ENCODE measurements at regions not wholly inside any gene's neighbourhood (a gene's known extent, or its start where the extent isn't known, plus 50 kb on each side); places are given as distances from the start of the nearest gene placed in this dataset.

GRCh38 chr1:232890340-232890943 is 60.0 kb upstream of the NTPCR start:
- H3F3A ChIP-seq (replicated peaks; ENCODE audit: insufficient read depth), result no peaks in the 10 kb centered on the region
- ChIA-PET CTCF (interaction anchor here (2.1 kb wide), 1 partner anchor 10 kb away, joined by 11 read pairs; no protein-coding TSS in a partner anchor), POLR2A (no interaction called here)
- H3K4me3 ChIP-seq (ENCODE audit: low read depth in 2 of 2, low read length in 1 of 2), result no peak overlapping the region
- no peaks in the 10 kb centered on the region for H3K36me3 ChIP-seq (replicated peaks in 1 of 2; ENCODE audit: control insufficient read depth in 1 of 2, insufficient read depth in 2 of 2, low read length in 1 of 2)
- H3K4me1 ChIP-seq (ENCODE audit: control insufficient read depth in 1 of 2, insufficient read depth in 2 of 2, low read depth in 1 of 2, low read length in 1 of 2), result peaks cover 0 to 2% of the 10 kb centered on the region in 2 experiments; a peak in 1 of 4 replicates
- TF ChIP-seq FOXJ3 (CRISPR knock-in tag; IDR thresholded peaks at IDR 0.05), result no peak
- no peak for TF ChIP-seq TAF1 (IDR thresholded peaks at IDR 0.05; ENCODE audit: borderline replicate concordance, low read depth, low read length)
- no peak for TF ChIP-seq JUND (IDR thresholded peaks at IDR 0.05)
- TF ChIP-seq SMC3 (IDR thresholded peaks at IDR 0.05; ENCODE audit: low read depth, low read length), result no peak
- no peak for TF ChIP-seq GABPA (IDR thresholded peaks at IDR 0.05; ENCODE audit: low read depth)
- no peak for TF ChIP-seq MEF2A (IDR thresholded peaks at IDR 0.05; ENCODE audit: borderline replicate concordance, low read depth)
- TF ChIP-seq MXI1 (IDR thresholded peaks at IDR 0.05; ENCODE audit: low read depth, low read length), result no peak
- TF ChIP-seq EZH2phosphoT487 (IDR thresholded peaks at IDR 0.05; ENCODE audit: borderline replicate concordance, low read depth), result no peak
- no peak for TF ChIP-seq YY1 (IDR thresholded peaks at IDR 0.05; ENCODE audit: low read depth)
- TF ChIP-seq FOSL2 (IDR thresholded peaks at IDR 0.05; ENCODE audit: borderline replicate concordance, low read depth), result no peak
- TF ChIP-seq PBX3 (IDR thresholded peaks at IDR 0.05), result no peak
- TF ChIP-seq IRF3 (IDR thresholded peaks at IDR 0.05; ENCODE audit: low read depth, low read length), result no peak
- TF ChIP-seq NFIC (IDR thresholded peaks at IDR 0.05; ENCODE audit: borderline replicate concordance), result no peak
- no peak for TF ChIP-seq MAX (IDR thresholded peaks at IDR 0.05; ENCODE audit: low read depth)
- no peak for TF ChIP-seq GATA2 (CRISPR knock-in tag; IDR thresholded peaks at IDR 0.05)
- TF ChIP-seq RXRA (IDR thresholded peaks at IDR 0.05; ENCODE audit: borderline replicate concordance, low read depth), result no peak
- TF ChIP-seq USF2 (IDR thresholded peaks at IDR 0.05; ENCODE audit: borderline replicate concordance, low read depth, low read length), result no peak
- no peak for TF ChIP-seq EP300 (IDR thresholded peaks at IDR 0.05; ENCODE audit: borderline replicate concordance in 1 of 2, low read depth in 1 of 2, low read length in 1 of 2)
- no peak for TF ChIP-seq RAD21 (IDR thresholded peaks at IDR 0.05; ENCODE audit: low read length)
- TF ChIP-seq ELF1 (IDR thresholded peaks at IDR 0.05), result no peak
- H3K79me2 ChIP-seq (ENCODE audit: insufficient read depth), result no peaks in the 10 kb centered on the region
- no peaks in the 10 kb centered on the region for H3K9me3 ChIP-seq
- no peaks in the 10 kb centered on the region for H3K9me2 ChIP-seq
- WGBS (ENCODE audit: low lambda C conversion rate), result 65% methylated on average over 5 of the region's 5 CpGs
- H3K27me3 ChIP-seq (ENCODE audit: insufficient read depth), result no peaks in the 10 kb centered on the region
- DNase-seq, result no peak
- H3K27ac ChIP-seq (ENCODE audit: low read depth in 2 of 2, low read length in 1 of 2), result no peak overlapping the region
- H2AFZ ChIP-seq (ENCODE audit: low read depth), result no peak overlapping the region
- no peak overlapping the region for H3K9ac ChIP-seq
- H4K20me1 ChIP-seq (ENCODE audit: insufficient read depth), result no peaks in the 10 kb centered on the region
- no peak overlapping the region for H3K4me2 ChIP-seq

Data from SK-N-SH (cell line).